ENCODE measurements at regions not wholly inside any gene's neighbourhood (a gene's known extent, or its start where the extent isn't known, plus 50 kb on each side); places are given as distances from the start of the nearest gene placed in this dataset.
"Not testable (repeated sequence)": the region's sequence is repeated elsewhere in the genome, so short reads cannot be mapped to it uniquely, and the experiment has no call there.

GRCh38 chr2:94737736-94738342 is 133.4 kb upstream of the TEKT4 start:
- peak in 1 of 2 experiments; percentile 27 for DNase-seq

DNA sequence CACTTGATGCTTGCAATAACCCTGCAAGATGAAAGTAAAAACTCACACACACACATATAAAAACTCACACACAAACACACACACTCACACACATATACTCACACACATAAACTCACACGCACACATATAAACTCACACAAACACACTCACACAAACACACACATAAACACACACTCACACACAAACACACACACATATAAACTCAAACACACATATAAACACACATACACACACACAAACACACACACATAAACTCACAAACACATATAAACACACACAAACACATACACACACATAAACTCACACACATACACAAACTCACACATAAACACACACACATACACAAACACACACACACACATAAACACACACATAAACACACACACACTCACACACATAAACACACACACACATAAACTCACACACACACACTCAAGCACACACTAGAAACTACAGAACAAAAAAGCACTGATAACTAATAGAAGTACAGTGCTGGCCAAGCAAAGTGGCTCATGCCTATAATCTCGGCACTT is 117.7 kb upstream of the TEKT4 start:
- no peak for DNase-seq

- no peak for DNase-seq
Measured at GRCh38 chr2:94758546-94758945, 112.7 kb upstream of the TEKT4 start.

DNA sequence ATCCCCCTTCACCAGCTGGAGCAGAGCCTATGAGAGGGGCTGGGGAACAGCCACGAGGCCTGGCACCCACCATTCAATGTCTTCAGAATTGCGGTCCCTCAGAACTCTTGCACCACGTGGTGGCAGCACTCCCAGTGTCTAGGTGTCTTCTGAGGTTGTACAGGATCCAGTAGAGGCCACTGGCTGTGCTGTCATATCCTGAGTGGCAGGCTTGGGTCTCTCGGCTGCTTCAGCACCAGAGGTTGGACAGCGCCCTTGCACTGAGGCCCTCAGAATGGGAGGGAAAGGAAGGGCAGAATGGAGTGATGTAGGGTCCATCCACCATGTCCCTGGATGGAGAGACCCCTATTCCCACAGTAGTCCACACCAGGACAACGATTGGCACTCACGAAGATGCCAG is 112.0 kb upstream of the TEKT4 start:
- peak in 1 of 2 experiments; percentile 3 for DNase-seq

- DNase-seq: no peak
Measured at GRCh38 chr2:94762600-94762999, 108.6 kb upstream of the TEKT4 start.

DNA sequence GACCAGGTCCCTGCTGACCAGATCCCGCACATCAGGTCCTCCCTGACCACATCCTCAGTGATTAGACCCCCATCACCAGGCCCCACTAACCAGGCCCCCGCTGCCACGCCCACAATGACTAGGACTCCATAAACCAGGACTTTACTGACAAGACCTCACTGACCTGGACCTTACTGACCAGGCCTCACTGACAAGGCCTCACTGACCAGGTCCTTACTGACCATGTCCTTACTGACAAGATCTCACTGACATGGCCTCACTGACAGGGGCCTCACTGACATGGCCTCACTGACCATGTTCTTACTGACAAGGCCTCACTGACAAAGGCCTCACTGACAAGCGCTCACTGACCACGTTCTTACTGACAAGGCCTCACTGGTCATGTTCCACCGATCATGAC is 107.9 kb upstream of the TEKT4 start:
- DNase-seq: no peak

- DNase-seq: not testable (repeated sequence)
Measured at GRCh38 chr2:94764331-94764730, 106.9 kb upstream of the TEKT4 start.

DNA sequence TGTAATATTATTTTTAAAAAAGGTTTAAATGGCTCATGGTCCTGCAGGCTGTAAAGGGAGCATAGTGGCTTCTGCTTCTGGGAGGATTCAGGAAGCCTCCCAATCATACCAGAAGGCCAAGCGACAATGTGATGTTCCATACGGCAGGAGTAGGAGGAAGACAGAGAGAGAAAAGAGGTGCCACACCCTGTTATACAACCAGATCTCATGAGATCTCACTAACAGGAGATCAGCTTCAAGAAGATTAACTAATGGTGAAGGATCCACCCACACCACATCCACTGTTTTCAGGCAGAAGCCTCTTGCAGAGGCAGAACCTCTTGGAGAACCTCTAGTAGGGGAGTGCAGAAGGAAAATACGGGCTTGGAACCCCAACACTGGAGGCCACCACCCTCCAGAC is 103.9 kb upstream of the TEKT4 start:
- DNase-seq: no peak

DNA sequence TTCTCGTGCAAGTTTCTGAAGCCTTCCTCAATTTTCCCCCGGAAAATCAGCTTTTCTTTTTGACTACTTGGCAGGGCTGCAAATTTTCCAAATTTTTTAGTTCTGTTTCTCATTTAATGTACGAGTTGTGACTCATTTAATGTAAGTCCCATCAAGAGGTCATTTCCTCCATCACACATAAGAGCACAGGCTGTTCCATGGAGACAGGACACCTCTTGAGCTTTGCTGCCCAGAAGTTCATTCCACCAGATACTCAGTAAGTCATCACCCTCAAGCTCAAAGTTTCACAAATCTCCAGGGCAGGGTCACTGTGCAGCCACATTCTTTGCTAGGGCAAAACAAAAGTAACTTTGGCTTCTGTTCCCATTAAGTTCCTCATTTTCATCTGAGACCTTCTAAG is 101.5 kb upstream of the TEKT4 start:
- DNase-seq: no peak

- DNase-seq: no peak
Measured at GRCh38 chr2:94774851-94775250, 96.4 kb upstream of the TEKT4 start.

DNA sequence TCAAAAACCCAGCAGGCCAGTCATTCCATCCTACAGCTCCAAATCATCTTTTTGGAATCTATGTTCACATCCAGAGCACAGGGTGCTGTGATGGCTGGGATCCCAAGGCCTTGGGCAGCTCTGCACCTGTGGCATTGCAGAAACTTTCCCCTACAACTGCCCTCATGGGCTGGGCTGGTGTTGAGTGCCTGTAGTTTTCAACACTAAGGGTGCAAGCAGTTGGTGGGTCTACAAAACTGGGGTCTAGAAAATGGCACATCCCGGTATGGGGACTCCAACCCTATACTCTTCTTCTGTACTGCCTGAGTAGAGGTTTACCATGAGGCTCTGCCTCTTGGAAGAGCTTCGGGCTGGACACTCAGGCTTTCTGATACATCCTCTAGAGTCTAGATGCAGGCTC is 95.2 kb upstream of the TEKT4 start:
- DNase-seq: no peak

DNA sequence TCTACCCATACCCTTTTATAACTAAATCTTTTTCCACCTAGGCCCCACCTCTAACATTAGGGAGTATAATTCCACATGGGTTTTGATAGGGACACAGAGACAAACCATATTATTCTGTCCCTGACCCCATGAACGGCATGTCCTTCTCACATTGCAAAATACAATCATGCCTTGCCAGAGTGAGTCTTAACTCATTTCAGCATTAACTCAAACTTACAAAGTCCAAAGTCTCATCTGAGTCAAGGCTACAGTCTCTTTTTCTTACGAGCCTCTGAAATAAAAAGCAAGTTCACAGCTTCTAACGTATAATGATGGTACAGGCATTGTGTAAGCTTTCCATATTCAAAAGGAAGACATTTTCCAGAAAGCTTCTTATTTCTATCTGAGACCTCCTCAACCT is 86.1 kb upstream of the TEKT4 start:
- DNase-seq: not testable (repeated sequence)

DNA sequence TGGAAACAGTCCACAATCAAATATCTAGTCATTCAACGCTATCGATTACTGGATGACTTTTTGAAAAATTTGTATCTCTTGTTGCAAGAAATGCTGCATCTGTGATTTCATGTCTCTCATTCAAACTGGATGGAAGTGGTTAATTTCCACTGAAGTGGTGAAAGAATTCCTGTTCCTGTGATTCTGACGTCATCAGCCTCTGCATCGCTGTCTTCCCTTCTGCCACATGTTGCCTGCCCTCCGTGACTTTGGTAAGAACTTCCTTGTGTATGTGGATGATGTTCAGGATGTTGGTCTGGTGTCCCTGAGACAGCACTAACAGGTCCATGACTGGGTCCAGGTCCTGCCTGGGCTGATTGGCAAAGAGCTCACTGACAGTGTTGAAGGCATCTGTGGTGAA is 84.8 kb upstream of the TEKT4 start:
- DNase-seq: not testable (repeated sequence)

DNA sequence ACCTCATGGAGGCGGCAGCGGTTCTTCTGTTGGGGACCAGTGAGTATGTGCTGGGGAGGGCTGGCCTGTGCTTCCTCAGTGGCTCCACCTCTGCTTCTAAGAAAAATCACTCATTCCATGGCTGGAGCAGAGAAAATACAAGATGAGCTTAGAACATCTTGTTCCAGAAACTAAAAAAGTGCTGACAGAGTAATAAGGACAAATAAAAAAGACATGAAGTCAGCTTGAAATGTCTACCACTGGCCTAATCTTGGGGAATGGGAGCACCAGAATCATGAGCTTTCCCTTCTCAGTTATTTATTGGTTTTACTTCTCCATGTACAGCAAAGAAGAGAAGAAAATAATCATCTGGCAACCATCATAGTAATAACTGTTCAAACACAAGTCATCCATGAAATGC is 81.1 kb upstream of the TEKT4 start:
- not testable (repeated sequence) for DNase-seq

- DNase-seq: peak in 1 of 2 experiments; percentile 4
Measured at GRCh38 chr2:94797235-94797634, 74.0 kb upstream of the TEKT4 start.

Data from SHP77 (cell line).